Stimulated activated CD8-positive, alpha-beta memory T cell treated with anti-CD3 and anti-CD28 coated beads, Interleukin-7, amount 100 ng/mL, for 1 hour (primary cell): ENCODE measurements at regions not wholly inside any gene's neighbourhood (a gene's known extent, or its start where the extent isn't known, plus 50 kb on each side); places are given as distances from the start of the nearest gene placed in this dataset.
A peak's percentile ranks its signal among the peaks of the same experiment; 100 is the strongest.
"Not testable (repeated sequence)": the region's sequence is repeated elsewhere in the genome, so short reads cannot be mapped to it uniquely, and the experiment has no call there.

Source experiments
- DNase-seq, 2 donors: peaks; one replicate each; pipeline ENCODE4 v3.0.0-alpha.2; 2020; ENCODE audit warnings: low read depth in 2 of 2

DNA sequence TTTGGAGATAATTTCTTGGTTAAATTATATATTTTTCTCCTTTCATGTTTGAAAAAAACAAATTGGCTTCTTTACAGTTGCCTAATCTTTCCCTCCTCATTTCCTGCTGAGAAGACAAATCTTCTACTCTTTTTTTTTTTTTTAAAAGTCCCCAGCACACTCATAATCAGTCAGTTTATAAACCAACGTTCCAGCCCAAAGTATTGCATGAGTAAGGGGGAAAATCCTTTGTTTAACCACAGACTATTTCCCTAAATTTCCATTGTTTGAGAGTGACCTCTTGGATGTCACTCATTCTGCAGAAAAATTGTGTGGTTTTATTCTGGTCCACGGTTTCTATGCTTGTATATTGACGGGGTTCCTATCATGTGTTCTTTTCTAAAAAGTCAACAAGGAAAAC is 55.1 kb upstream of the TLR4 start:
- DNase-seq = no peak

GRCh38 chr9:117644932-117645636 is 59.1 kb upstream of the TLR4 start:
- DNase-seq = no peak

GRCh38 chr9:117644133-117644931 is 59.9 kb upstream of the TLR4 start:
- DNase-seq = peak; percentile 2 to 16

GRCh38 chr9:117643288-117643654 is 60.9 kb upstream of the TLR4 start:
- DNase-seq = no peak

- not testable (repeated sequence) for DNase-seq
Observed at GRCh38 chr9:117642571-117643287, 61.5 kb upstream of the TLR4 start.

DNA sequence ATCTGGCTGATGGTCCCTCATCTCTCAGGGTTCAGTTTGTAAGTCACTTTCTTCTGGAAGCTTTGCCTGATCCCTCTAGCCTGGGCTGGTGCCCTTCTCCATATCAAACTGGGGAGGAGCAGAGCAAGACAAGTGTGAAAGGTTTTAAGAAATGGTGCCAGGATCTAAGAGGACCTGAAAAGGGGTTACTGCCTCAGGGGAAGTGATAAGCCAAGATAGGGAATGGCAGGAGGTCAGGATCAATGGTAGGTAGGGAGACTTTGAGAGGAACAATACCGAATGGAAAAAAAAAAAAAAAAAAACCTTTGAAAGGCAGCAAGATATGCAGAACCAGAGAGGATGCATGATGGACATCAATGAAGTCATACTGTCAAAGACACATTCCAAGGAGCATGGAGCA is 67.5 kb upstream of the TLR4 start:
- no peak for DNase-seq

DNA sequence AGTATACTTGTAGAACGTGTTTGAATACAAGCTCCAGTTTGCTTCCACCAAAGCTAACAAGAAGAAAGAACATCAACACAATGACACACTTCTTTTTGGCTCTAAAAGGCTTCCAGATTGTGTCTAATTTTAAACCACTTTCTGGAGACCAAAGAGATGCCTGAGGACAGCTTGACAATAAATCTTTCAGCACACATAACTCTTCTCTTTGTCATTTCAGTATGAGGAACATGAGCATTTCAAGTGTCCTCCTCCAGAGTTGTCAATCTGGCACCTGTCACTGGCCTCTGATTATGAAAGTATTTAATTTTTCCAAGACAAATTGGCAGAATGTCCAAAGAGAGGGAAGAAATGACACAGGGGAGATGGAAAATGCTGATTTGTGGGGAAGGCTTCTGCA is 79.0 kb upstream of the TLR4 start:
- no peak for DNase-seq

- DNase-seq = no peak
Observed at GRCh38 chr9:117624106-117624505, 80.1 kb upstream of the TLR4 start.

GRCh38 chr9:117622347-117622746 is 81.9 kb upstream of the TLR4 start:
- DNase-seq = no peak

DNA sequence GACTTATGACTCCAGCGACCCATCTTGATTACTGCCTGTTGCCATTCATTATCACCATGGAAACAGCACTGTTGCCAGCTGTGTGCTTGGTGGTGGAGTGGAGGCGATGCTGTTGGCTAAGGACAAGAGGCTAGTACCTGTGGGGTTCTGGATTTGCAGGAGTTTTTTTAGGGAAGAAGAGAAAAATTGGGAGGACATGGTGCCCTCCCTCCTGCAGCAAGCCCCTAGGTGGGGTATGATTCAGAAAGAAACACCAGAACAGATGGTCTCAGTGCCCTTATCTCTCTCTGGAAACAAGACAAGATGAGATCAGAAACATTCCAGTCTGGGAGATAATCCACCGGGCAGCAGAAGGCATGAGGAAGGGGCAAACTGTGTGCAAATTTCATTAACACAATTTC is 87.8 kb upstream of the TLR4 start:
- DNase-seq = no peak

GRCh38 chr9:117612317-117612716 is 91.9 kb upstream of the TLR4 start:
- no peak for DNase-seq

DNA sequence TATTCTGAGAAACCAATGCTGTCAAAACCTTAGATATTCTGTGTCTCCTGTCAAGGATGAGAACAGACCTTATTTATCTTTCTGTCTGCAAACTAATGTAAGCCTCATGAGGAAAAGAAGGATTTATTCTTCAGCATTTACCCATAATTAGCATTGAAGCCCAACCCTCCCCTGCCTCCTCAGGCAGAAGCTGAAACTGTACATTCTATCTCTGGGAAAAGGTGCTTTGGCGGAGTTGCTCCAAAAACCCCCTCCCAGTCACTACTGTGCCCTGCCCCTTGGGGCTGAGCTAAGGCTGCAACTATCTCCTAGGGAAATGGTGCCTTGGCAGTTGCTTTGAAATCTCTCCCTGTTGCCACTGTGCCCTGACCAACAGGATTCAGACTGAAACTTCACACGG is 106.2 kb upstream of the TLR4 start:
- no peak for DNase-seq

- no peak for DNase-seq
Observed at GRCh38 chr9:117596678-117597077, 107.5 kb upstream of the TLR4 start.

- no peak for DNase-seq
Observed at GRCh38 chr9:117595650-117596049, 108.6 kb upstream of the TLR4 start.

- DNase-seq = no peak
Observed at GRCh38 chr9:117587263-117587662, 116.9 kb upstream of the TLR4 start.

GRCh38 chr9:117574099-117574498 is 130.1 kb upstream of the TLR4 start:
- DNase-seq = no peak

DNA sequence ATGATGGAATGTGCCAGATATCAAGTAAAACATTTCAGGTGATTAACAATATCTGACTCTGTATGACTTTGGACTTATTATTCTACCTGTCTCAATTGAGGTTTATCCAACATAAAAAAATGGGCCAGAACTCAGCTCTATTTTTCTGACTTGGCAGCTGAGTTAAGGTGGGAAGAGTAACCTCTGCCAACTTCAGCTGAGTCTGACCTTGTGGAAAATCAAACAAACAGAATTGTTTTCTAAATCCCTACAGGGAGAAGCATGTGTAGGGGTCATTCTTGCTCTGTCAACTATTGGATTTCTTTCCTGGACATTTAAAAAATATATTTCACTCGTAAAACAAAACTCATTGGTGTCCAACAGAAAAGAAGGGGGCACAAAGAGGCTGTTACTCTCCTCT is 139.4 kb upstream of the TLR4 start:
- DNase-seq = no peak

DNA sequence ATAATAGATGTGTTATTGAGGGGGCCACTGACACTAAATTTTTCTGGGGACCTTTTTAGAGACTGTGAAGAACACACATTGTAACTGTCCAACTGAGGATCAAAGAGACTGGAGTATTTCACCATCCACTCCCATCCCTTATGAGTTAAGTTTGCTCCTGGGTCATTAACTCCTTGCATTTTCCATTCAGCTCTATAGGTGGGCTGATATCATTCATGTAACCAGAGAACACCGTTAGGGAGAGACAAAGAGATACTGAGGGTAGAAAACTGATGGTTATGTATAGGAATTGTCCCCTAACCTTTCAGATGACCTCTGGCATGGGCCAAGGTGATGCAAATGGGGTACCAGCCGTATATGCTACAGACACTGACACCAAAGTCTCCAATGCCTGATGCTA is 142.4 kb upstream of the TLR4 start:
- DNase-seq = no peak

DNA sequence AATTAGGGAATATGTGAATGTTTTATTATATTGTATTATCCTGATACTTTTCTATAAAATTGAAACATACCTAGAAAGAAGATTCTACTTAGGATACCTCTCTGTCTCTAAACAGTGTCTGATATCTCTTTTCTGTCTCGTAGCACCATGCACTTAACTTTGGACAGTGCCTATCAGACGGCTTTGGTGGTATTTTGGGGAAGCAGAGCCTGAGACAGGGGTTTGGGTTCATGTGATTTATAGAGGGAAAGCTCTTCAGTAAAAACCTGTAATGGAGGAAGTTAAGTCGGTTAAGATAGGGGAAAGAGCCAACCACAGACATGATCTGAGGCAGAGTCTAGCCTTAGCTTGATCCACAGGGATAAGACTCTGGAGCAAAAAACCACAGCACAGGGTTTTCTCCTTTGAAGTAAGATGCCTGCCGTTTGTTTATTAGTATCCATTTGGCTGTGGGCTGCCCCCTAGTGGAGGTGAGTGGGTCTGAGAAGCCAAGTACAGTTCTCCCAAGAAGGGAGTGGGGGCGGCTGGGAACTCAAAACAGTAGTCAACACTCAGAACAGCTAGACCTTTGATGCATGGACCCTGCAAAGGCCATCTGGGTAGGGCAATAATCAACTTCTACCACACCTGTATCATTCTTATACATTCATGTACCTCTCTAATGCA is 141.2 kb upstream of the ASTN2 start:
- DNase-seq = no peak

- no peak for DNase-seq
Observed at GRCh38 chr9:117552811-117553210, 138.0 kb upstream of the ASTN2 start.

GRCh38 chr9:117551171-117551570 is 136.3 kb upstream of the ASTN2 start:
- DNase-seq = no peak

DNA sequence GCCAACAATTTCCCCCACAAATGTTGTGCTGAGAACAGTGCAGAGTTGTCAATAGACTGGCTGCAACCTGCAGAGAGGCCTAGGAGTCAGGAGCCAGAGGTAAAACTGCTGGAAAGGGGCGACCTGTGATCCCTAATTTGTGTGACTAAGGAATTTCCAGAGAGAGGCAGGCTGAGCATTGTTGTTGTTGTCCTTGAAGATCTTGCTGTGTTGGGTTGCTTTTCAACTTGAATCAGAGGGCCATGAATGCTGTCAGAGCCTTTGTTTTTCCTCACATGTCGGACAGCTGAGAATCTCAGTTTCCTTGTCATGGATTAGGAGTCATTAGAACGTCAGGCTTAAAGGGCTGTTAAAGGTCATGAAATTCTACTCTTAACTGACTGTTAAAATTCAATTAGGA is 134.6 kb upstream of the ASTN2 start:
- DNase-seq = no peak
